Retinal pigment epithelial cell (primary cell): ENCODE measurements at regions not wholly inside any gene's neighbourhood (a gene's known extent, or its start where the extent isn't known, plus 50 kb on each side); places are given as distances from the start of the nearest gene placed in this dataset.

Experiments used
- DNase-seq: peaks from one replicate; pipeline ENCODE4 v3.0.0-alpha.2; 2010; ENCODE audit warnings: low read depth
- H3K4me3 ChIP-seq: 2 replicates; pipeline ENCODE4 v1.5.1; 2011; ENCODE audit warnings: mild to moderate bottlenecking, low read length, control low read depth, moderate library complexity
- CTCF ChIP-seq: conservative IDR thresholded peaks from 2 replicates; pipeline ENCODE4 v1.5.1; 2011; ENCODE audit warnings: low read depth, low read length, control low read depth, inconsistent platforms

- H3K4me3 ChIP-seq = no peak overlapping the region
- DNase-seq = no peak
- no peak for TF ChIP-seq CTCF
Observed at GRCh38 chr7:36013246-36014014, 139.6 kb upstream of the EEPD1 start.

- H3K4me3 ChIP-seq = no peak overlapping the region
- TF ChIP-seq CTCF = no peak
- no peak for DNase-seq
Observed at GRCh38 chr7:36014961-36015360, 138.1 kb upstream of the EEPD1 start.

- no peak overlapping the region for H3K4me3 ChIP-seq
- DNase-seq = no peak
- no peak for TF ChIP-seq CTCF
Observed at GRCh38 chr7:36015733-36016132, 137.3 kb upstream of the EEPD1 start.

- no peak for TF ChIP-seq CTCF
- no peak overlapping the region for H3K4me3 ChIP-seq
- DNase-seq = no peak
Observed at GRCh38 chr7:36016648-36017047, 136.4 kb upstream of the EEPD1 start.

GRCh38 chr7:36017111-36017510 lies 135.9 kb upstream of the EEPD1 start:
- no peak for TF ChIP-seq CTCF
- no peak for DNase-seq
- no peak overlapping the region for H3K4me3 ChIP-seq

GRCh38 chr7:36018816-36019484 lies 134.1 kb upstream of the EEPD1 start:
- no peak for DNase-seq
- no peak for TF ChIP-seq CTCF
- no peak overlapping the region for H3K4me3 ChIP-seq

- no peak for DNase-seq
- no peak for TF ChIP-seq CTCF
- no peak overlapping the region for H3K4me3 ChIP-seq
Observed at GRCh38 chr7:36019538-36019937, 133.5 kb upstream of the EEPD1 start.
